ENCODE measurements at regions not wholly inside any gene's neighbourhood (a gene's known extent, or its start where the extent isn't known, plus 50 kb on each side); places are given as distances from the start of the nearest gene placed in this dataset.
"Not testable (repeated sequence)": the region's sequence is repeated elsewhere in the genome, so short reads cannot be mapped to it uniquely, and the experiment has no call there.

GRCh38 chr2:6113786-6114185 is 421.6 kb downstream of the SOX11 start:
- Histone ChIP-seq H3K9me3 (ENCODE audit: control insufficient read depth in 1 of 2, low read length in 2 of 2) (no peaks in the 10 kb centered on the region), H3K4me1 (ENCODE audit: control insufficient read depth in 1 of 2, insufficient read depth in 2 of 2, low read length in 2 of 2) (no peaks in the 10 kb centered on the region)

GRCh38 chr2:6127718-6128117 is 435.5 kb downstream of the SOX11 start:
- no peaks in the 10 kb centered on the region for H3K4me1 ChIP-seq (ENCODE audit: control insufficient read depth in 1 of 2, insufficient read depth in 2 of 2, low read length in 2 of 2)
- H3K27ac ChIP-seq (ENCODE audit: low read depth, low read length) = no peak overlapping the region
- no peak overlapping the region for H3K9ac ChIP-seq (ENCODE audit: low read depth in 1 of 2, low read length in 2 of 2)
- H3K9me3 ChIP-seq (ENCODE audit: control insufficient read depth in 1 of 2, low read length in 2 of 2) = no peaks in the 10 kb centered on the region
- no peaks in the 10 kb centered on the region for H3K36me3 ChIP-seq (ENCODE audit: control insufficient read depth in 1 of 2, insufficient read depth in 2 of 2, low read length in 2 of 2)
- no peaks in the 10 kb centered on the region for H3K27me3 ChIP-seq (ENCODE audit: control insufficient read depth in 1 of 2, insufficient read depth in 2 of 2, low read length in 2 of 2)
- no peak overlapping the region for H3K4me3 ChIP-seq (ENCODE audit: low read depth in 1 of 2, low read length in 2 of 2)

More at GRCh38 chr2:6113786-6114185, 421.6 kb downstream of the SOX11 start:
- H3K36me3 ChIP-seq (ENCODE audit: control insufficient read depth in 1 of 2, insufficient read depth in 2 of 2, low read length in 2 of 2) = no peaks in the 10 kb centered on the region
- no peak overlapping the region for H3K4me3 ChIP-seq (ENCODE audit: low read depth in 1 of 2, low read length in 2 of 2)
- no peak overlapping the region for H3K27ac ChIP-seq (ENCODE audit: low read depth, low read length)
- H3K27me3 ChIP-seq (ENCODE audit: control insufficient read depth in 1 of 2, insufficient read depth in 2 of 2, low read length in 2 of 2) = no peaks in the 10 kb centered on the region
- H3K9ac ChIP-seq (ENCODE audit: low read depth in 1 of 2, low read length in 2 of 2) = no peak overlapping the region

DNA sequence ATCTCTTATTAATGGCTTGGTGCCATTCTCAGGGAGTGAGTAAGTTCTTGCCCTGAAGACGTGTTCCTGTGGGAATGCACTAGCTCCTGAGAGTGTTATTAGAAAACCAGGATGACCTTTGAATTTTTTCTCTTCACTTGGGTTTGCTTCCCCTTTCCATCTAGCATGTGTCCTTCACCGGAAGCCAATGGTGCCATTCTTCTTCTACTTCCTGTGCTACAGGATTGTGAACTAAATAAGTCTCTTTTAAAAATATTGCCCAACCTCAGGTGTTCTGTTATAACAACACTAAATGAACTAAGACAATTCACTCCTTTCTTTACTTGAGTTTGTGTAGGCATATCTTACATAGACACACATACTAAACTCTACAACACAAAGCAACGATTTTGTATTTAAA is 447.0 kb downstream of the SOX11 start:
- H3K9ac ChIP-seq (ENCODE audit: low read depth in 1 of 2, low read length in 2 of 2) = no peak overlapping the region
- H3K36me3 ChIP-seq (ENCODE audit: control insufficient read depth in 1 of 2, insufficient read depth in 2 of 2, low read length in 2 of 2) = no peaks in the 10 kb centered on the region
- H3K27me3 ChIP-seq (ENCODE audit: control insufficient read depth in 1 of 2, insufficient read depth in 2 of 2, low read length in 2 of 2) = no peaks in the 10 kb centered on the region
- peaks cover 0 to 3% of the 10 kb centered on the region in 2 donors for H3K9me3 ChIP-seq (ENCODE audit: control insufficient read depth in 1 of 2, low read length in 2 of 2)
- H3K4me3 ChIP-seq (ENCODE audit: low read depth in 1 of 2, low read length in 2 of 2) = no peak overlapping the region
- no peaks in the 10 kb centered on the region for H3K4me1 ChIP-seq (ENCODE audit: control insufficient read depth in 1 of 2, insufficient read depth in 2 of 2, low read length in 2 of 2)
- H3K27ac ChIP-seq (ENCODE audit: low read depth, low read length) = no peak overlapping the region

DNA sequence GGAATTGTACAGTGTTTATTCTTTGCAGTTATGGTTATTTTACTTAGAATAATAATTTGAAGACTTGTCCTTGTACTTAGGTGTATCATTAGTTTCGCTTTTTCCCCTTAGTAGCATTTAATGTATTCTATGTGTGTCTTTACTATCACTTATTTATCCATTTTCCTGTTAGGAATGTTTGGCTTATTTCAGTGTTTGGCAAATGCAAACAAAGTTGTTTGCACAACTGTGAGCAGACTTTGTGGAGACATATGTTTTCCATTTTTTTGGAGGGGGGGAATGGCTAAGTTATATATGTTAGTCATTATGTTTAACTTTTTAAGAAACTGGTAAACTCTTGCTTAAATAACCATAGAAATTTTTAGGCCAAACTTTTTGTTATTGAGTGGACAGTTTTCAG is 447.7 kb downstream of the SOX11 start:
- H3K36me3 ChIP-seq (ENCODE audit: control insufficient read depth in 1 of 2, insufficient read depth in 2 of 2, low read length in 2 of 2) = no peaks in the 10 kb centered on the region
- no peak overlapping the region for H3K27ac ChIP-seq (ENCODE audit: low read depth, low read length)
- no peak overlapping the region for H3K4me3 ChIP-seq (ENCODE audit: low read depth in 1 of 2, low read length in 2 of 2)
- H3K9me3 ChIP-seq (ENCODE audit: control insufficient read depth in 1 of 2, low read length in 2 of 2) = peaks cover 0 to 3% of the 10 kb centered on the region in 2 donors
- H3K4me1 ChIP-seq (ENCODE audit: control insufficient read depth in 1 of 2, insufficient read depth in 2 of 2, low read length in 2 of 2) = no peaks in the 10 kb centered on the region
- no peaks in the 10 kb centered on the region for H3K27me3 ChIP-seq (ENCODE audit: control insufficient read depth in 1 of 2, insufficient read depth in 2 of 2, low read length in 2 of 2)
- H3K9ac ChIP-seq (ENCODE audit: low read depth in 1 of 2, low read length in 2 of 2) = no peak overlapping the region

DNA sequence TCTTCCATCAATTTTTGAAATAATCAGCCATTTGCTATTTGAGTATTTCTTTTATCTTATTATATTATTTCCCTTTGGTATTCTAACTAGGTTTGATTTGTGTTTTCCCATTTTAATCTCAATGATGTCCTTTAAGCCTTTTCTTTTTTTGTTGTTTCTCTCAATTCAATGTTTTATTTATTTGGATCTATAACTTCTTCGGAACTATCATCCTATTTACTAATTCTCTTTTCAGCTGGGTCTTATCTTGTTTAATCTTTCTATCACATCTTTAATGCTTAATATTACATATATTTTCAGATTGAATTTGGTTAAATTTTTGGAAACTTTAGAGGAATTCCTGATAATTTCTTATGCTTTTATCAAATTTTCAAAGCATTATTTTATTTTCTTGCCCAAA is 448.3 kb downstream of the SOX11 start:
- Histone ChIP-seq H3K4me1 (ENCODE audit: control insufficient read depth in 1 of 2, insufficient read depth in 2 of 2, low read length in 2 of 2) (no peaks in the 10 kb centered on the region), H3K9me3 (ENCODE audit: control insufficient read depth in 1 of 2, low read length in 2 of 2) (peaks cover 0 to 3% of the 10 kb centered on the region in 2 donors), H3K27me3 (ENCODE audit: control insufficient read depth in 1 of 2, insufficient read depth in 2 of 2, low read length in 2 of 2) (no peaks in the 10 kb centered on the region), H3K36me3 (ENCODE audit: control insufficient read depth in 1 of 2, insufficient read depth in 2 of 2, low read length in 2 of 2) (no peaks in the 10 kb centered on the region), H3K4me3 (ENCODE audit: low read depth in 1 of 2, low read length in 2 of 2) (no peak overlapping the region), H3K27ac (ENCODE audit: low read depth, low read length) (no peak overlapping the region), H3K9ac (ENCODE audit: low read depth in 1 of 2, low read length in 2 of 2) (no peak overlapping the region)

- no peaks in the 10 kb centered on the region for H3K27me3 ChIP-seq (ENCODE audit: control insufficient read depth in 1 of 2, insufficient read depth in 2 of 2, low read length in 2 of 2)
- peaks cover 0 to 3% of the 10 kb centered on the region in 2 donors for H3K9me3 ChIP-seq (ENCODE audit: control insufficient read depth in 1 of 2, low read length in 2 of 2)
- H3K36me3 ChIP-seq (ENCODE audit: control insufficient read depth in 1 of 2, insufficient read depth in 2 of 2, low read length in 2 of 2) = no peaks in the 10 kb centered on the region
- H3K27ac ChIP-seq (ENCODE audit: low read depth, low read length) = no peak overlapping the region
- no peak overlapping the region for H3K9ac ChIP-seq (ENCODE audit: low read depth in 1 of 2, low read length in 2 of 2)
- no peak overlapping the region for H3K4me3 ChIP-seq (ENCODE audit: low read depth in 1 of 2, low read length in 2 of 2)
- H3K4me1 ChIP-seq (ENCODE audit: control insufficient read depth in 1 of 2, insufficient read depth in 2 of 2, low read length in 2 of 2) = no peaks in the 10 kb centered on the region
These were observed 451.6 kb downstream of the SOX11 start for GRCh38 chr2:6143812-6144211.

- H3K4me1 ChIP-seq (ENCODE audit: control insufficient read depth in 1 of 2, insufficient read depth in 2 of 2, low read length in 2 of 2); H3K27ac ChIP-seq (ENCODE audit: low read depth, low read length); H3K9ac ChIP-seq (ENCODE audit: low read depth in 1 of 2, low read length in 2 of 2); H3K27me3 ChIP-seq (ENCODE audit: control insufficient read depth in 1 of 2, insufficient read depth in 2 of 2, low read length in 2 of 2); H3K36me3 ChIP-seq (ENCODE audit: control insufficient read depth in 1 of 2, insufficient read depth in 2 of 2, low read length in 2 of 2); H3K4me3 ChIP-seq (ENCODE audit: low read depth in 1 of 2, low read length in 2 of 2); H3K9me3 ChIP-seq (ENCODE audit: control insufficient read depth in 1 of 2, low read length in 2 of 2): not testable (repeated sequence)
These were observed 455.0 kb downstream of the SOX11 start for GRCh38 chr2:6147215-6147614.

- H3K9me3 ChIP-seq (ENCODE audit: control insufficient read depth in 1 of 2, low read length in 2 of 2) = peaks cover 0 to 2% of the 10 kb centered on the region in 2 donors
- H3K27me3 ChIP-seq (ENCODE audit: control insufficient read depth in 1 of 2, insufficient read depth in 2 of 2, low read length in 2 of 2) = no peaks in the 10 kb centered on the region
- H3K9ac ChIP-seq (ENCODE audit: low read depth in 1 of 2, low read length in 2 of 2) = no peak overlapping the region
- no peak overlapping the region for H3K4me3 ChIP-seq (ENCODE audit: low read depth in 1 of 2, low read length in 2 of 2)
- no peaks in the 10 kb centered on the region for H3K36me3 ChIP-seq (ENCODE audit: control insufficient read depth in 1 of 2, insufficient read depth in 2 of 2, low read length in 2 of 2)
- no peak overlapping the region for H3K27ac ChIP-seq (ENCODE audit: low read depth, low read length)
- no peaks in the 10 kb centered on the region for H3K4me1 ChIP-seq (ENCODE audit: control insufficient read depth in 1 of 2, insufficient read depth in 2 of 2, low read length in 2 of 2)
These were observed 456.7 kb downstream of the SOX11 start for GRCh38 chr2:6148882-6149281.

DNA sequence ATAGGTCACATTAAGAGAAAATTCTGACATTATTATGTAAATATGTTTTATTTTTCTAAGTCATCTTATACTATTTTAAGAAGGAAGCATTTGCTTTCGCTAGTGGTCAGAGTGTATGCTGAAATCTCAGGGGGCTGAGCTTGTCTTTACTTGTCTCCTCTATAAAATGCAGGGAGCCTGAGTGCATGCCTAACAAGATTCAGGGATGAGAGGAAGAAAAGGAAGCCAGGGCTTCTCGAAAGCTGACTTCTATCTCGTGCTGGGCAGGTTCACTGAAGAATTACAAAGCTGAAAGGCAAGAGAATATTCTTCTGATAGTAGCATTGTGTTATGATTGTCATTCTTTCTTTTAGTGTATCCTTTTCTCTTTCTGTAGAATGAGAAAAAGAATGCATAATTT is 467.4 kb downstream of the SOX11 start:
- Histone ChIP-seq H3K4me3 (ENCODE audit: low read depth in 1 of 2, low read length in 2 of 2) (no peak overlapping the region), H3K36me3 (ENCODE audit: control insufficient read depth in 1 of 2, insufficient read depth in 2 of 2, low read length in 2 of 2) (no peaks in the 10 kb centered on the region)

GRCh38 chr2:6163932-6164331 is 471.7 kb downstream of the SOX11 start:
- H3K4me3 ChIP-seq (ENCODE audit: low read depth in 1 of 2, low read length in 2 of 2) = no peak overlapping the region
- H3K9ac ChIP-seq (ENCODE audit: low read depth in 1 of 2, low read length in 2 of 2) = no peak overlapping the region
- H3K4me1 ChIP-seq (ENCODE audit: control insufficient read depth in 1 of 2, insufficient read depth in 2 of 2, low read length in 2 of 2) = no peaks in the 10 kb centered on the region
- no peaks in the 10 kb centered on the region for H3K9me3 ChIP-seq (ENCODE audit: control insufficient read depth in 1 of 2, low read length in 2 of 2)
- no peaks in the 10 kb centered on the region for H3K36me3 ChIP-seq (ENCODE audit: control insufficient read depth in 1 of 2, insufficient read depth in 2 of 2, low read length in 2 of 2)
- no peaks in the 10 kb centered on the region for H3K27me3 ChIP-seq (ENCODE audit: control insufficient read depth in 1 of 2, insufficient read depth in 2 of 2, low read length in 2 of 2)
- no peak overlapping the region for H3K27ac ChIP-seq (ENCODE audit: low read depth, low read length)

More for the DNA sequence above, 467.4 kb downstream of the SOX11 start:
- H3K4me1 ChIP-seq (ENCODE audit: control insufficient read depth in 1 of 2, insufficient read depth in 2 of 2, low read length in 2 of 2) = no peaks in the 10 kb centered on the region
- no peak overlapping the region for H3K27ac ChIP-seq (ENCODE audit: low read depth, low read length)
- no peaks in the 10 kb centered on the region for H3K27me3 ChIP-seq (ENCODE audit: control insufficient read depth in 1 of 2, insufficient read depth in 2 of 2, low read length in 2 of 2)
- H3K9ac ChIP-seq (ENCODE audit: low read depth in 1 of 2, low read length in 2 of 2) = no peak overlapping the region
- H3K9me3 ChIP-seq (ENCODE audit: control insufficient read depth in 1 of 2, low read length in 2 of 2) = no peaks in the 10 kb centered on the region

Measured in duodenal mucosa (tissue), 2 donors.